WI38 (cell line): ENCODE measurements at regions not wholly inside any gene's neighbourhood (a gene's known extent, or its start where the extent isn't known, plus 50 kb on each side); places are given as distances from the start of the nearest gene placed in this dataset.
"Not testable (repeated sequence)": the region's sequence is repeated elsewhere in the genome, so short reads cannot be mapped to it uniquely, and the experiment has no call there.

Source experiments
- H3K4me3 ChIP-seq: 2 replicates; pipeline ENCODE4 v1.5.1; 2011; ENCODE audit warnings: low read depth, mild to moderate bottlenecking, control low read depth, low read length
- TF ChIP-seq, protein P1 (sequence below): IDR thresholded peaks from 2 replicates; pipeline ENCODE4 v1.5.1; 2012; ENCODE audit warnings: low read depth, mild to moderate bottlenecking, control low read depth, low read length

DNA sequence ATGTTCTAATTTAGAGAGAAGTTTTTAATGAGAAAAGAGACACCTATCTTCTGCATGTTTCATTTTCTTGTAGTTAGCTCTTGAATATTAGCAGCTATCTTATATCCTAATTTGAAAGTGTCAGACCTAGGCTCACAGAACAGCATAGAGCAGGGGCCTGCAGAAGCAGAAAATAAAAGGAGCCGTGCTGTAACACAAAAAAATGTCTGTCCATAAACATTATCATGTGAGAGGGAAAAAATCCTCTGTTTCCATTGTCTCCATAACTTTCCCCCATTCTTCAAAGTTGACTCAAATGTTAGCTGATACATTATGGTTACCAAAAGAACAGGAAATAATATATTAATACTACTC is 329.2 kb upstream of the EPHA5 start:
- H3K4me3 ChIP-seq = no peak overlapping the region
- TF ChIP-seq, protein P1, sequence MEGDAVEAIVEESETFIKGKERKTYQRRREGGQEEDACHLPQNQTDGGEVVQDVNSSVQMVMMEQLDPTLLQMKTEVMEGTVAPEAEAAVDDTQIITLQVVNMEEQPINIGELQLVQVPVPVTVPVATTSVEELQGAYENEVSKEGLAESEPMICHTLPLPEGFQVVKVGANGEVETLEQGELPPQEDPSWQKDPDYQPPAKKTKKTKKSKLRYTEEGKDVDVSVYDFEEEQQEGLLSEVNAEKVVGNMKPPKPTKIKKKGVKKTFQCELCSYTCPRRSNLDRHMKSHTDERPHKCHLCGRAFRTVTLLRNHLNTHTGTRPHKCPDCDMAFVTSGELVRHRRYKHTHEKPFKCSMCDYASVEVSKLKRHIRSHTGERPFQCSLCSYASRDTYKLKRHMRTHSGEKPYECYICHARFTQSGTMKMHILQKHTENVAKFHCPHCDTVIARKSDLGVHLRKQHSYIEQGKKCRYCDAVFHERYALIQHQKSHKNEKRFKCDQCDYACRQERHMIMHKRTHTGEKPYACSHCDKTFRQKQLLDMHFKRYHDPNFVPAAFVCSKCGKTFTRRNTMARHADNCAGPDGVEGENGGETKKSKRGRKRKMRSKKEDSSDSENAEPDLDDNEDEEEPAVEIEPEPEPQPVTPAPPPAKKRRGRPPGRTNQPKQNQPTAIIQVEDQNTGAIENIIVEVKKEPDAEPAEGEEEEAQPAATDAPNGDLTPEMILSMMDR = no peak

DNA sequence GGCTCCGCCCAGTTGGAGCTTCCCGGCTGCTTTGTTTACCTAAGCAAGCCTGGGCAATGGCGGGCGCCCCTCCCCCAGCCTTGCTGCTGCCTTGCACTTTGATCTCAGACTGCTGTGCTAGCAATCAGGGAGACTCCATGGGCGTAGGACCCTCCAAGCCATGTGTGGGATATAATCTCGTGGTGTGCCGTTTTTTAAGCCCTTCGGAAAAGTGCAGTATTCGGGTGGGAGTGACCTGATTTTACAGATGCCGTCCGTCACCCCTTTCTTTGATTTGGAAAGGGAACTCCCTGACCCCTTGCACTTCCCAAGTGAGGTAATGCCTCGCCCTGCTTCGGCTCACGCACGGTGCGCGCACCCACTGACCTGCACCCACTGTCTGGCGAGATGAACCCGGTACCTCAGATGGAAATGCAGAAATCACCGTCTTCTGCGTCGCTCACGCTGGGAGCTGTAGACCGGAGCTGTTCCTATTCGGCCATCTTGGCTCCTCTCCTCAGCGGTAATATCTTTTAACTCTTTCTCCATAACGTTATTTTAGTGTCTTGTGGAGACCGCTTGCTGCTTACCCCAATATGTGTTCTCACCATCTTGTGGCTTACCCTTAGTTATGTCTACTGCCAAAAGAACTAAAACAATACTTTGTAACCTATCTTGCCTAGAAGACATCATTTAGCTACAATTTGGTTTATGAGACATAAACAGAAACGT is 328.7 kb upstream of the EPHA5 start:
- not testable (repeated sequence) for H3K4me3 ChIP-seq

DNA sequence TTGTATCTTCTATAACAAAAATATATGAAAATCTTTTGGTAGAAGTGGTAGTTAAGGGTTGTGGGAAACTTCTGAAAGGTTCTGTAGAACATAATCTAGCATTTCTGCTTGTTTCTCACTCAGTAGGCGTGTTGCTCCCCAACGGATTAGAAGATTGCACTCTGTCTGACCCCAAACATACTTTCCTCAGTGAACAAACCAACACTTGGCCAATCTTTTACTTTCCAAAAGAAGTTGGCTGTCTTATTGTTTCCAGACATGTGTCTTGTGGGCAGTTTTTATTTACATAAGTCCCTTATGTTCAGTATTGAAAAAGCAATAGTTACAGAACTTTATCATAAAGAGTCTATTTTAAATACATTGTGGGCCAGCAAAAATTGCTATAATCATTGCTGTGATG is 312.8 kb upstream of the EPHA5 start:
- TF ChIP-seq, protein P1 = no peak
- H3K4me3 ChIP-seq = no peak overlapping the region

DNA sequence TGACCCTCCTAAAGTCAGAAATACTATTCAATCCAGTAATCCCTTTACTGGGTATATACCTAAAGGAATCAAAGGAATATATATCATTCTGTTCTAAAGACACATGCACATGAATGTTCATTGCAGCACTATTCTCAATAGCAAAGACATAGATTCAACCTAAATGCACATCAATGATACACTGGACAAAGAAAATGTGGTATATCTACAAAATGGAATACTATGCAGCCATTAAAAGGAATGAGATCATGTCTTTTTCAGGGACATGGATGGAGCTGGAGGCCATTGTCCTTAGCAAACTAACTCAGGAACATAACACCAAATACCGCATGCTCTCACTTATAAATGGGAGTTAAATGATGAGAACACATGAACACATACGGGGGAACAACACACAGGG is 306.0 kb upstream of the EPHA5 start:
- no peak overlapping the region for H3K4me3 ChIP-seq
- TF ChIP-seq, protein P1 = no peak

DNA sequence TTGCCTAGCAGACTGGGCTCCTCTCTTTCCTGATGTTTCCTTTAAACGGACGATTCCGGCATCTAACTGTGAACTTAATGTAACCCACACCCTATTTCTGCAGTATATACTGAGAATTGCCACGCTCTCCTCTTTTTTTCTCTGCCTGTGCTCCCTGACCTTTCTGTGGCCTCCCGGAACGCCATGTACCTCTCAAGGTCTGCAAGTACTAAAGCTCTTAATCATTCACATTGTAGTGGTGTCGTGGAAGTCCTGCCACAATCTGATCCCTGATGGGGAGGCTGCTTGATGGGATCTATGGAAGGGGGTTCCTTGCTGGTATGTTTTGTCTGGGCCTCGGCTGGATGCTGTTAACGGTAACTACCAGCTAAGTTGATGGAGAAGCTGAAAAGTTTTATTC is 302.9 kb upstream of the EPHA5 start:
- no peak overlapping the region for H3K4me3 ChIP-seq
- TF ChIP-seq, protein P1 = no peak

DNA sequence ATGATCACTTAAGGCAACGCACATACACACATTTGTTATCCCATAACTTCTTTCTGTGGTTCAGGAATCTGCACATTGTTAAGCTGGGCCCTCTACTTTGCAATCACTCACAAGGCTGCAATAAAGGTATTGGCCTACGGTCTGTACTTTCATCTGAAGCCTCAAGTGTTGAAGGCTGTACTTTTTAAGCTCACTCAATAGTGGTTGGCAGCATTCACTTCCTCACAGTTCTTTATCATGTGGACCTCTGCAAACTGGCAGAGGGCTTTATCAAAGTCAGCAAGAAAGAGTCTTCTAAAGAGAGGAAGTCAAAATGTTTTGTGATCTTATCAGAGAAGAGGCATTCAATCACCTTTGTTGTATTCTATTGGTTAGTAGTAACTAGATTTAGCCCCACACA is 301.4 kb upstream of the EPHA5 start:
- H3K4me3 ChIP-seq = no peak overlapping the region
- TF ChIP-seq, protein P1 = no peak

DNA sequence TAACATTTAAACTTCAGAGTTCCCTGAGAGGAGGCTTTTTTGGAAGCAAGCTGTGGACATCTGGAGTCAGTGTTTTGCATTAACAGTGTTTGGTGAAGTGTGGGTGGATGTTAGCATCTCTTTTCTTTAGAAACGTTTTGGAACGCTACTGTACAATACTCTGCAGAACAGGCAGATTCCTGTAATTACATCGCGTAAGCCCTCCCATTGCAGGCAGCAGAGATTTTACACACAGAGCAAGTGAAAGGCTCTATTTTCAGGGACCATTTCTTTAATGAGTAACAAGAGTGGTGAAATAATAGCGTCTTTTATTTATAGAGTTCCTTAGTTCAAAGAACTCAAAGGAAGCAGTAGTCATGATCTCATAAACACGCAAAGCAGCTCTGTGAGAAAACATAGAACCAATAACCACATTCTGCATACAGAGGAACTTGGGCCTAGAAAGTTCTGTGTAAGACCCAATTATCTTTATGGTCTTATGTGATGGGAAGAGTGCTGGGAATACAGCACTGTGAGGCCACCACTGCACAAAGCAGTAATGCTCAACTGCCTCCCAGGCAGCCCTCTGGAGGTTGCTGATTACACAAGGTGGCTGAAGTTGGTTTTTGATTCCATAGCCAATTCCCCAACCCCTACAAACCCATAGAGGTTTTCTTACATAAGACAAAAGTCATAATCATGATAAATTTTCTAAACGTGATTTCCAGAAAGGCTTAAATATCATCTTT is 298.7 kb upstream of the EPHA5 start:
- TF ChIP-seq, protein P1 = no peak
- H3K4me3 ChIP-seq = no peak overlapping the region
